Right lobe of liver (tissue), 4 donors: ENCODE measurements at regions not wholly inside any gene's neighbourhood (a gene's known extent, or its start where the extent isn't known, plus 50 kb on each side); places are given as distances from the start of the nearest gene placed in this dataset.

Experiments used
- POLR2A ChIP-seq: fragments of 450-650 bp; IDR thresholded peaks from one replicate; pipeline ENCODE4 v1.6.1; 2017; ENCODE audit warnings: antibody characterized with exemption, mild to moderate bottlenecking
- TF ChIP-seq, protein P1 (sequence below), 4 donors: fragments of 200-600 bp in 3 of 4; fragments of 450-650 bp in 1 of 4; IDR thresholded peaks; one replicate each; pipeline versions ENCODE4 v1.5.1 to v1.8.0; 2016 to 2022; ENCODE audit warnings: antibody characterized with exemption in 4 of 4, mild to moderate bottlenecking in 2 of 4
- donor health status: DM: no; HTN: no; CAD: no.
- donor health status: DM: no; HTN: no; CAD: no.
- donor health status: DM: no; HTN: yes; CAD: no.

DNA sequence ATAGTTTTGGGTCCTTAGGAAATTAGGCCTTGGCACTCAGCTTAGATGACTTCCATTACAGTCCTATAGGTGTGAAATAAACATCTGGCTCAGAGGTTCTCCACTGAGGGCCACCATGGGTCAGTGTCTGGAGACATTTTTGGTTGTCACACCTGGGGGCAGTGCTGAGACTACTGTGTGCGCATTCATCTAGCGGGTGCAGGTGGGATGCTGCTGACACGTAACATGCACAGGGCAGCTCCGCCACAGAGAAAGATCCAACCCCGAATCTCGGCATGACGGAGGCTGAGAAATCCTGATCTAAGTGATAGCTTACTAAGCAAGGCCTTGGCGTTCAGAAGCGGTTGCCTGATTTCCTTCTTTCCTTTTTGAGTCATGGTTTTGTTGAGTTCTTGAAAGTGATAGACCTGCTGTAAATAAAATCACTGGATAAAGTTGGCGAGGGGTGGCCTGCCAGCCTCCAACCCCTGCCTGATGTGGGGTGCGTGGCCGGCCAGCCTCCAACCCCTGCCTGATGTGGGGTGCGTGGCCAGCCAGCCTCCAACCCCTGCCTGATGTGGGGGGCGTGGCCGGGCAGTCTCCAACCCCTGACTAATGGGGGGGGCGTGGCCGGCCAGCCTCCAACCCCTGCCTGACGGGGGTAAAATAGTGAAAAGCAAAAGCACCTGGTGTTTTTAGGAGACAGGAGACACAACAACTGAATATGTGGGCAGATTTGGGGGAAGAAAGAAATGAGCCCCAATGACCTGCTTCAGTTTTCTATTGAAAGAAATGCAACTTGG is 158.1 kb downstream of the CDH26 start:
- no peak for TF ChIP-seq POLR2A
- TF ChIP-seq, protein P1, sequence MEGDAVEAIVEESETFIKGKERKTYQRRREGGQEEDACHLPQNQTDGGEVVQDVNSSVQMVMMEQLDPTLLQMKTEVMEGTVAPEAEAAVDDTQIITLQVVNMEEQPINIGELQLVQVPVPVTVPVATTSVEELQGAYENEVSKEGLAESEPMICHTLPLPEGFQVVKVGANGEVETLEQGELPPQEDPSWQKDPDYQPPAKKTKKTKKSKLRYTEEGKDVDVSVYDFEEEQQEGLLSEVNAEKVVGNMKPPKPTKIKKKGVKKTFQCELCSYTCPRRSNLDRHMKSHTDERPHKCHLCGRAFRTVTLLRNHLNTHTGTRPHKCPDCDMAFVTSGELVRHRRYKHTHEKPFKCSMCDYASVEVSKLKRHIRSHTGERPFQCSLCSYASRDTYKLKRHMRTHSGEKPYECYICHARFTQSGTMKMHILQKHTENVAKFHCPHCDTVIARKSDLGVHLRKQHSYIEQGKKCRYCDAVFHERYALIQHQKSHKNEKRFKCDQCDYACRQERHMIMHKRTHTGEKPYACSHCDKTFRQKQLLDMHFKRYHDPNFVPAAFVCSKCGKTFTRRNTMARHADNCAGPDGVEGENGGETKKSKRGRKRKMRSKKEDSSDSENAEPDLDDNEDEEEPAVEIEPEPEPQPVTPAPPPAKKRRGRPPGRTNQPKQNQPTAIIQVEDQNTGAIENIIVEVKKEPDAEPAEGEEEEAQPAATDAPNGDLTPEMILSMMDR (IDR thresholded peaks at IDR 0.05), result no peak
